Retinal pigment epithelial cell (primary cell): ENCODE measurements at regions not wholly inside any gene's neighbourhood (a gene's known extent, or its start where the extent isn't known, plus 50 kb on each side); places are given as distances from the start of the nearest gene placed in this dataset.

Experiments used
- DNase-seq: peaks from one replicate; pipeline ENCODE4 v3.0.0-alpha.2; 2010; ENCODE audit warnings: low read depth
- H3K4me3 ChIP-seq: 2 replicates; pipeline ENCODE4 v1.5.1; 2011; ENCODE audit warnings: mild to moderate bottlenecking, low read length, control low read depth, moderate library complexity
- TF ChIP-seq, protein P1 (sequence below): conservative IDR thresholded peaks from 2 replicates; pipeline ENCODE4 v1.5.1; 2011; ENCODE audit warnings: low read depth, low read length, control low read depth, inconsistent platforms

- TF ChIP-seq, protein P1, sequence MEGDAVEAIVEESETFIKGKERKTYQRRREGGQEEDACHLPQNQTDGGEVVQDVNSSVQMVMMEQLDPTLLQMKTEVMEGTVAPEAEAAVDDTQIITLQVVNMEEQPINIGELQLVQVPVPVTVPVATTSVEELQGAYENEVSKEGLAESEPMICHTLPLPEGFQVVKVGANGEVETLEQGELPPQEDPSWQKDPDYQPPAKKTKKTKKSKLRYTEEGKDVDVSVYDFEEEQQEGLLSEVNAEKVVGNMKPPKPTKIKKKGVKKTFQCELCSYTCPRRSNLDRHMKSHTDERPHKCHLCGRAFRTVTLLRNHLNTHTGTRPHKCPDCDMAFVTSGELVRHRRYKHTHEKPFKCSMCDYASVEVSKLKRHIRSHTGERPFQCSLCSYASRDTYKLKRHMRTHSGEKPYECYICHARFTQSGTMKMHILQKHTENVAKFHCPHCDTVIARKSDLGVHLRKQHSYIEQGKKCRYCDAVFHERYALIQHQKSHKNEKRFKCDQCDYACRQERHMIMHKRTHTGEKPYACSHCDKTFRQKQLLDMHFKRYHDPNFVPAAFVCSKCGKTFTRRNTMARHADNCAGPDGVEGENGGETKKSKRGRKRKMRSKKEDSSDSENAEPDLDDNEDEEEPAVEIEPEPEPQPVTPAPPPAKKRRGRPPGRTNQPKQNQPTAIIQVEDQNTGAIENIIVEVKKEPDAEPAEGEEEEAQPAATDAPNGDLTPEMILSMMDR = no peak
- no peak overlapping the region for H3K4me3 ChIP-seq
- DNase-seq = no peak
Measured at GRCh38 chr15:91484141-91484540, 369.4 kb upstream of the SLCO3A1 start.

GRCh38 chr15:91488452-91488851 is 365.1 kb upstream of the SLCO3A1 start:
- no peak overlapping the region for H3K4me3 ChIP-seq
- TF ChIP-seq, protein P1 = no peak
- no peak for DNase-seq

GRCh38 chr15:91490211-91490610 is 363.3 kb upstream of the SLCO3A1 start:
- DNase-seq = no peak
- TF ChIP-seq, protein P1 = no peak
- H3K4me3 ChIP-seq = no peak overlapping the region

DNA sequence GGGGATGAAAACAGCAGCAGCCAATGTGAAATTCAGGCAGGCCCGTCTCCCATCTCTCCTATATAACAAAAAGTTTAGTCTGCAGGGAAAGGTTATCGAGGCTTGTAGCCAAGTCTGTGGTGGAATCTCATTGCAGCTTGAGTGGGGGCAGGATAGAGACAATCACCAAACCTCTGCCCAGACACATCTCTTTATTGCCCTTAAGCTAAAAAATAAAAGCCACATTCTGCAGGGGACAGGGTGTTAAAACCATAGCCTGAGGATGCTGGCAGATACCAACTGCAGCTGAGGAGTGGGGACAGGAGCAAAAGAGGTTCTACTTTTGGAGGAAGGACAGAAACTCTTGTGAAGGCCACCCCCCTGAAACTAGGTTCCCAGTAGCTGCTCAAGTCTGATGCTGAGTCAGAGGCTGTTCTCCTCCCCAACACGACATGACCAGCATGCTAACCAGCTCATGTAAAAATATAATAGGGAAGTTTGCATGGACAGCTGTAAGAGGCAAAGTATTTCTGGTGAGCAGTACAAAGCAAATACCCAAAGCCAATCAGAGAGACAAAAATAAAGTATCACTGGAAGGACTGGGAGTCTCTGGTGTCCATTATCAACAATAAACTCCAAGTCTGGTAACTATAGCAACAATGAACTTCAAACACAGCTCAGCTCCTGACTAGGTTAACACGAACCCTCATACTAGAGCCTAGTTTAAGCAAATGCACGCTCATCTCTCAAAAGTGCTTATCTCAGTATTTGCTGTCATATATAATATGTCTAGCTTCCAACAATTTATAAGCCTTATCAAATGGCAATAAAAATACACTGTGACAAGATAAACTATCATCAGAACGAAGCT is 362.2 kb upstream of the SLCO3A1 start:
- TF ChIP-seq, protein P1 = no peak
- no peak overlapping the region for H3K4me3 ChIP-seq
- no peak for DNase-seq

DNA sequence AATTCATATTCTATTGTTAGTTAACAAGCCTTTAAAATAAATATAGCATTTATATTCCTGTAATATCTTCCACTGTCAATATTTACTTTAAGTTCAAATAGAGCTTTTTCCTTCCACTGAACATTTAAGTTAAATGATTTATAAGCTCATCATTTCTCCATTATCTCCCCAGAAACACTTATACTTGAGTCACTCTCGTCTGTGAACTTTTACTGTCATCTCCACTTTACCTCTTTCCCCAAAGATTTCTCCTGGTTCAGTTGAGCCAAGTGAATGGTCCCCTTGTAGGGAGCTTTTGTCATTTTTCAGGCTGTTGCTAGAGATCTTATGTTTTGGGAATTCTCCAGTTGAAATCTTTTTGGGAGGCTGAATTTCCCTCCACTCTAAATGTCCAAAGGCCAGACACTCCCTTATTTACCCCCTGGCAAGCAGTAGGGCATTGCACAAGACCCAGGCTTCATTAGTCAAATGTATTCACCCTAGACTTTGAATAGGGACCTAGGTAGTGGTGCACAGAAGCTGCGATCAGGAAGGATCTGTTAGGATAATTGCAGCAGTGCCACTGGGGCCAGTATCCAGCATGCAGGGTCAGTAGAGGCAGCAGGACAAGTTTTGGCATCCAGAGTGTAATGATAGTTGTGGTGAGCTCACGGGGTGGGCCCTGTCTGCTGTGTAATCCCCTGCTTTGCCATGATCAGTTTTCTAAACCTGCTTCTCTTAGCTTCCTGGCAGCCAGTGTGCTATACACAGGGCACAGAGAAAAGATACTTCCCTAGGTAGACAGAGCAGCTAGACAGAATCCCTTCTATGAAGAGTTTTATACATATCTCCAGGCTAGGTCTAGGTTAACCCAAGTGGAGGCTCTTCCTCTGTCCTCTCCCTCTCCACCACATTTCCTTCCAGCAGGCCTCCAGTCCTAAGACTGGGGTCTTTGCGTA is 356.5 kb upstream of the SLCO3A1 start:
- no peak for DNase-seq
- H3K4me3 ChIP-seq = no peak overlapping the region
- TF ChIP-seq, protein P1 = no peak

GRCh38 chr15:91498046-91498748 is 355.3 kb upstream of the SLCO3A1 start:
- TF ChIP-seq, protein P1 = no peak
- H3K4me3 ChIP-seq = no peak overlapping the region
- DNase-seq = no peak
